Body of pancreas (tissue), 4 donors: ENCODE measurements at regions not wholly inside any gene's neighbourhood (a gene's known extent, or its start where the extent isn't known, plus 50 kb on each side); places are given as distances from the start of the nearest gene placed in this dataset.
"Not testable (repeated sequence)": the region's sequence is repeated elsewhere in the genome, so short reads cannot be mapped to it uniquely, and the experiment has no call there.

Experiments
- ATAC-seq: fragments of 150-250 bp; one replicate; pipeline ENCODE4 v1.9.1; 2016
- DNase-seq, 4 donors: peaks; one replicate each; pipeline ENCODE4 v3.0.0-alpha.2; 2019
- H3K27ac ChIP-seq, 4 donors: fragments of 200-600 bp; sonication (generic); 1 replicate in 3 of 4; 2 replicates in 1 of 4; pipeline versions ENCODE4 v1.5.1 to v1.6.1; 2016 to 2019; ENCODE audit warnings: mild to moderate bottlenecking in 1 of 4, mixed read lengths in 1 of 4, moderate library complexity in 1 of 4
- H3K27me3 ChIP-seq, 2 donors: fragments of 200-600 bp; sonication (generic); one replicate each; pipeline ENCODE4 v1.6.0; 2016; ENCODE audit warnings: mild to moderate bottlenecking in 1 of 2
- H3K36me3 ChIP-seq, 2 donors: fragments of 200-600 bp; sonication (generic); replicated peaks in 1 of 2; 2 replicates each; pipeline ENCODE4 v1.5.1; 2016; ENCODE audit warnings: low read depth in 2 of 2; ENCODE audit not compliant: insufficient read depth in 1 of 2
- H3K4me1 ChIP-seq: fragments of 200-600 bp; sonication (generic); one replicate; pipeline ENCODE4 v1.6.0; 2016
- H3K4me3 ChIP-seq, 2 donors: fragments of 200-600 bp; sonication (generic); 1 replicate in 1 of 2; 2 replicates in 1 of 2; pipeline ENCODE4 v1.5.1; 2016 to 2019
- H3K9me3 ChIP-seq, 3 donors: fragments of 200-600 bp; sonication (generic); 1 replicate in 2 of 3; 2 replicates in 1 of 3; pipeline ENCODE4 v1.5.1; 2016
- POLR2A ChIP-seq, 3 donors: fragments of 450-650 bp; IDR thresholded peaks; one replicate each; pipeline ENCODE4 v1.6.1; 2016; ENCODE audit warnings: antibody characterized with exemption in 3 of 3, mild to moderate bottlenecking in 2 of 3
- WGBS, 2 donors: methylation state at CpG; one replicate each; pipeline ENCODE4 v1.1.5; 2017; 5-methylcytosine and 5-hydroxymethylcytosine counted together
- intact Hi-C: fragments of 100-400 bp; cut with DNase I; formaldehyde crosslinking; loops from one replicate; pipeline ENCODE4 v1.15.1; 2023
- TF ChIP-seq, protein P1 (sequence below), 7 experiments: fragments of 450-650 bp in 4 of 7; fragments of 200-600 bp in 3 of 7; sonication (generic) in 3 of 7; IDR thresholded peaks; one replicate each; pipeline ENCODE4 v1.5.1; 2016 to 2019; ENCODE audit warnings: antibody characterized with exemption in 7 of 7

- H3K4me1 ChIP-seq: no peaks in the 10 kb centered on the region
- H3K27ac ChIP-seq: no peak overlapping the region
- no peaks in the 10 kb centered on the region for H3K27me3 ChIP-seq
- intact Hi-C loops: no loop called here
- ATAC-seq (no peak), DNase-seq (no peak)
- H3K36me3 ChIP-seq: no peaks in the 10 kb centered on the region
- H3K9me3 ChIP-seq: no peaks in the 10 kb centered on the region
- no peak overlapping the region for H3K4me3 ChIP-seq
- 77 to 95% methylated on average over 1 of the region's 1 CpG for WGBS, 2 donors
- TF ChIP-seq, protein P1, sequence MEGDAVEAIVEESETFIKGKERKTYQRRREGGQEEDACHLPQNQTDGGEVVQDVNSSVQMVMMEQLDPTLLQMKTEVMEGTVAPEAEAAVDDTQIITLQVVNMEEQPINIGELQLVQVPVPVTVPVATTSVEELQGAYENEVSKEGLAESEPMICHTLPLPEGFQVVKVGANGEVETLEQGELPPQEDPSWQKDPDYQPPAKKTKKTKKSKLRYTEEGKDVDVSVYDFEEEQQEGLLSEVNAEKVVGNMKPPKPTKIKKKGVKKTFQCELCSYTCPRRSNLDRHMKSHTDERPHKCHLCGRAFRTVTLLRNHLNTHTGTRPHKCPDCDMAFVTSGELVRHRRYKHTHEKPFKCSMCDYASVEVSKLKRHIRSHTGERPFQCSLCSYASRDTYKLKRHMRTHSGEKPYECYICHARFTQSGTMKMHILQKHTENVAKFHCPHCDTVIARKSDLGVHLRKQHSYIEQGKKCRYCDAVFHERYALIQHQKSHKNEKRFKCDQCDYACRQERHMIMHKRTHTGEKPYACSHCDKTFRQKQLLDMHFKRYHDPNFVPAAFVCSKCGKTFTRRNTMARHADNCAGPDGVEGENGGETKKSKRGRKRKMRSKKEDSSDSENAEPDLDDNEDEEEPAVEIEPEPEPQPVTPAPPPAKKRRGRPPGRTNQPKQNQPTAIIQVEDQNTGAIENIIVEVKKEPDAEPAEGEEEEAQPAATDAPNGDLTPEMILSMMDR (IDR thresholded peaks at IDR 0.05): no peak
- no peak for TF ChIP-seq POLR2A (IDR thresholded peaks at IDR 0.05)
Measured at GRCh38 chr17:72380737-72381136, 259.9 kb downstream of the SOX9 start.

DNA sequence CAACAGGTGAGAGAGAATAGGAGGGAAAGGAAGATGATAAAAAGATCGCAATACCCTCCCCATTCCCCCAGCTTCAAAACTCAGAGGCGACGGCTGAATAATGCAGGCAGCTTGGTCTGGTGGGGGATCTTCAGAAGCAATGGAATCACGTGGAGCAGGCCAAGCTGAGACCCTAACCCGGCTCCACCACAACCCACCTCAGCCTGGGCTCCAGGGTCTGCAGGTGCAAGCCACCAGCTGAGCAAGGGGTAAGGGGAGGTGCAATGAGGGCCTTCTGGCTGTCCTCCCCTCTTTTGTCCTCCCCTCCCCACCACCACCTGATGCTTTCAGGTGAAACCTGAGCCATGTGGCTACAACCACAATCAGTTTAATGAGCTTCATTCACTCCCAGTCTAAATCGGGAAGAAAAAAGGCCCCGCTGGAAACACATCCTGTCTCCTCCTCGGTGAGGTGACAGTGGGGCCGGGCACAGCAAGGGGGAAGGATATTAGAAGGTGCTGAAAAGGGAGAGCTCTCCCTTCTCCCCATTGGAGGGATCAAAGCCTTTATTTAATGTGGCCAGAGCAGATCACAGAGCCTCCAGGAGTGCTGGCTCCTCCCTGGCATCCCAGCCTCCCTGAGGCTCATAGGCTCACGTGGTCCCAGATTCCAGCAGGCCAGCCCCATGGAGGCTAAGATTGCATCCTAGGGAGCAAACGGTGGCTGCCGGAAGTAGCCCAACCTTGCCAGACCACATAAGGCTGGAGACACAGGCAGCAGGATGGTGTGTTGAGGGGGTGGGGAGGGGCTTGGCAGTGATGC is 261.0 kb downstream of the SOX9 start:
- WGBS, 2 donors: 78 to 93% methylated on average over 12 of the region's 12 CpGs
- H3K4me1 ChIP-seq: no peaks in the 10 kb centered on the region
- DNase-seq (no peak), ATAC-seq (no peak)
- no peak for TF ChIP-seq POLR2A (IDR thresholded peaks at IDR 0.05)
- TF ChIP-seq, protein P1 (IDR thresholded peaks at IDR 0.05): no peak
- no peak overlapping the region for H3K27ac ChIP-seq
- no peak overlapping the region for H3K4me3 ChIP-seq
- H3K27me3 ChIP-seq: no peaks in the 10 kb centered on the region
- H3K9me3 ChIP-seq: no peaks in the 10 kb centered on the region
- intact Hi-C loops: no loop called here
- no peaks in the 10 kb centered on the region for H3K36me3 ChIP-seq

DNA sequence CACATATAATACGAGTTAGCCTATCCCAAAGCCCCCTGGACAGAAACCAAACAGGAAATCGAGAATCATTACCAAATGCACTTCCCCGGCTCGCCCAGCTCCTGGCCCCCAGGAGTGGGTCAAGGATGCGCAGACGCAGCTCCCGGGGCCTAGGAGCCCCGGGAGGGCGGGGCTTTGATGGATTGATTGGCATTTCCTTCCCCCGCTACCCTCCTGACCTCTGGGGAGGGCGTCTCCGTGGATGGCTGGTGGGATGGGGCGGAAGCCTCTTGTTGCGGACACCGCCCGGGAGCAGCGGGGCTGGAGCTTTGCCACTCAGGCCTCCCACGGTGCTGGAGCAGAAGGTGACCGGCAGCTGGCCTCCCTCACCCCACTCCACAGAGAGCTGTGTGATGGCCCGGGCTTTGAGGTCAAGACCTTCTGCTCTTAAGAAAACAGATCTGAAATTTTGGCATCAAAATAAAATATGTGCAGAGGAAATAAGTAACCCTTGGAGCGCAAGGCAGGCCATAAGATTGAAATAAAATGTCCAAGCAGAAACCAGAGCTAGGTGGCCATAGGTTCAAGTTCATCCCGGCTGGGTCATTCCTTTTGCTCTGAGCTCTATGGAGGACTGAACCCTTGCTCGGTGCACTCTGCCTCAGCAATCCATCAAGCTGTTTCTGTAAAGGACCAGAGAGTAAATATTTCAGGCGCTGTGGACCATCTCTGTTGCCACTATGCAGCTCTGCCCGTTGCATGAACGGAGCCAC is 262.3 kb downstream of the SOX9 start:
- DNase-seq (no peak), ATAC-seq (no peak)
- Histone ChIP-seq H3K27ac (no peak overlapping the region), H3K4me3 (no peak overlapping the region), H3K4me1 (no peaks in the 10 kb centered on the region), H3K36me3 (no peaks in the 10 kb centered on the region), H3K27me3 (no peaks in the 10 kb centered on the region), H3K9me3 (no peaks in the 10 kb centered on the region)
- WGBS, 2 donors: 74 to 75% methylated on average over 25 to 26 of the region's 26 CpGs
- TF ChIP-seq POLR2A (IDR thresholded peaks at IDR 0.05): no peak
- TF ChIP-seq, protein P1 (IDR thresholded peaks at IDR 0.05): no peak
- intact Hi-C loops: no loop called here

DNA sequence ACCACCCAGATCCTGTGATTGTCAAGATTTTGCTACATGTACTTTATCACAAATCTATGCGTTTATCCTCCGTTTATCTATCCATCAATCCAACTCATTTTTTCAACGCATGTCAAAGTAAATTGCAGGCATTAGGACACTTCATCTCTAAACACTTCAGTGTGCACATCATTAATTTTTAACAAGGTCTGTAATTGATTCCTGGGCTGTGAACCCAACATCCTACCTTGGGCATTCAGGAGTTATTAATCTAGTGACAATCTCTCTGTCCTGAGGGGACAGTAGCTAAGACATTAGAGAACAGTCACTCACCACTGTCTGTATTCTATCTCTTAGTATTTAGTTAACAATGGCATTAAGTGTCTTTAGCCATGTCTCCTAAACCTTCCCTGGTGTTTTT is 264.7 kb downstream of the SOX9 start:
- WGBS, 2 donors: 42 to 56% methylated on average over 3 of the region's 3 CpGs
- Histone ChIP-seq H3K9me3 (no peaks in the 10 kb centered on the region), H3K27me3 (no peaks in the 10 kb centered on the region)

DNA sequence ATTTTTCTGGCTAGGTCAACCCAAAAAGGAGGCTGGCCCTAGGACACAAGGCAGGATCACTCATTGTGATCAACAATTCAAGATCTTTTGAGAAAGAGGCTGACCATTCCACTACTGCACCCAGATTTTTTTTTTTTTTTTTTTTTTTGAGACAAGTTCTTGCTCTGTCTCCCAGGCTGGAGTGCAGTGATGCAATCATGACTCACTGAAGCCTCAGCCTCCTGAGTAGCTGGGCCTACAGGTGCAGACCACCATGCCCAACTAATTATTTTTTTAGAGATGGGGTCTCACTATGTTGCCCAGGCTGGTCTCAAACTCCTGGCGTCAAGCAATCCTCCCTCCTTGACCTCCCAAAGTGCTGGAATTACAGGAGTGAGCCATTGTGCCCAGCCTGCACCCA is 265.4 kb downstream of the SOX9 start:
- 100% methylated on average over 1 of the region's 1 CpG for WGBS, 2 donors
- DNase-seq, H3K9me3 ChIP-seq, H3K36me3 ChIP-seq, intact Hi-C loops, H3K27ac ChIP-seq, ATAC-seq, H3K27me3 ChIP-seq, H3K4me3 ChIP-seq, H3K4me1 ChIP-seq: not testable (repeated sequence)

More for the DNA sequence above, 264.7 kb downstream of the SOX9 start:
- Histone ChIP-seq H3K4me3 (no peak overlapping the region), H3K36me3 (no peaks in the 10 kb centered on the region), H3K4me1 (no peaks in the 10 kb centered on the region), H3K27ac (no peak overlapping the region)
- ATAC-seq (no peak), DNase-seq (no peak)
- intact Hi-C loops: no loop called here
- TF ChIP-seq, protein P1 (IDR thresholded peaks at IDR 0.05): no peak
- TF ChIP-seq POLR2A (IDR thresholded peaks at IDR 0.05): no peak
